ENCODE measurements at regions not wholly inside any gene's neighbourhood (a gene's known extent, or its start where the extent isn't known, plus 50 kb on each side); places are given as distances from the start of the nearest gene placed in this dataset.

- no peak for DNase-seq
Observed at GRCh38 chrX:51798701-51799100, 55.5 kb downstream of the GSPT2 start.

GRCh38 chrX:51802917-51803688 lies 59.9 kb downstream of the GSPT2 start:
- DNase-seq = peak; percentile 38

- no peak for DNase-seq
Observed at GRCh38 chrX:51803833-51804232, 60.6 kb downstream of the GSPT2 start.

- DNase-seq = no peak
Observed at GRCh38 chrX:51804741-51805140, 61.5 kb downstream of the GSPT2 start.

GRCh38 chrX:51813886-51814460 lies 70.7 kb downstream of the GSPT2 start:
- DNase-seq = no peak

- DNase-seq = no peak
Observed at GRCh38 chrX:51824061-51824460, 69.4 kb upstream of the MAGED1 start.

- DNase-seq = no peak
Observed at GRCh38 chrX:51825436-51825835, 68.0 kb upstream of the MAGED1 start.

- DNase-seq = no peak
Observed at GRCh38 chrX:51834076-51834475, 59.3 kb upstream of the MAGED1 start.

GRCh38 chrX:51836823-51837222 lies 56.6 kb upstream of the MAGED1 start:
- DNase-seq = no peak

- DNase-seq = no peak
Observed at GRCh38 chrX:51837451-51837850, 56.0 kb upstream of the MAGED1 start.

- DNase-seq = peak; percentile 35
Observed at GRCh38 chrX:51837921-51838320, 55.5 kb upstream of the MAGED1 start.

All from hindlimb muscle (tissue), 1 donor.